ENCODE measurements at regions not wholly inside any gene's neighbourhood (a gene's known extent, or its start where the extent isn't known, plus 50 kb on each side); places are given as distances from the start of the nearest gene placed in this dataset.
A peak's percentile ranks its signal among the peaks of the same experiment; 100 is the strongest.
"Not testable (repeated sequence)": the region's sequence is repeated elsewhere in the genome, so short reads cannot be mapped to it uniquely, and the experiment has no call there.

DNA sequence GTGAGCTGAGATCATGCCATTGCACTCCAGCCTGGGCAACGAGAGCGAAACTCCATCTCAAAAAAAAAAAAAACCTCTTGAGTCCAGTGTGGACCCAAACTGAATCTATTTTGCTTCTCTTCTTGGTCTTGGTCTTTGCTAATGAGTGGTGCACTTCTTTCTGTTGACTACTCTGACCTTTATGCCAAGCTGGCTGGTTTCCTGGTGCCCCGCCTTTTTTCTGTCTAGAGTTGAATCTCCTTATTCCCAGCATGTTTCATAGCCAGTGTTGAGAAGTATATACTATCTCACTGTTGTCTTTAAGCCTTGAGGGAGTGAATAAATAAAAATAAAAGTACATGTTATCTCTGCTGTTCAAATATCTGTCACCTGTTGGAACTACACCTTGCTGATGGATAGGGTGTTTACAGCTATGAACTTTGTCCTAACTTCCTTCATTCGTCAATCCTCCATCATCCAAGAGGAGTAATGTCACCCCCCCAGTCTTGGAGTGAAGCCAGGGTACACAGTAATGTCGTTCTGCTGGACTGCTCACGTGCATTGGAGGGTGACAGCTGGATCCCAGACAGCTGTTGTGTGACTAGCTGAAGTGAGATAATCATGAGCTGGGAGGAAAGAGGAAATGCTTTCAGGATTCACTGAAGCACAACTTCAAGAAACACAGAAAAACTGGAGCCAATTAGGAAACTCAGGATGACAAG, 99.3 kb upstream of the PRKG2 start:
- peak; percentile 93 for DNase-seq

GRCh38 chr4:81307991-81308390, 93.0 kb upstream of the PRKG2 start:
- no peak for DNase-seq

DNA sequence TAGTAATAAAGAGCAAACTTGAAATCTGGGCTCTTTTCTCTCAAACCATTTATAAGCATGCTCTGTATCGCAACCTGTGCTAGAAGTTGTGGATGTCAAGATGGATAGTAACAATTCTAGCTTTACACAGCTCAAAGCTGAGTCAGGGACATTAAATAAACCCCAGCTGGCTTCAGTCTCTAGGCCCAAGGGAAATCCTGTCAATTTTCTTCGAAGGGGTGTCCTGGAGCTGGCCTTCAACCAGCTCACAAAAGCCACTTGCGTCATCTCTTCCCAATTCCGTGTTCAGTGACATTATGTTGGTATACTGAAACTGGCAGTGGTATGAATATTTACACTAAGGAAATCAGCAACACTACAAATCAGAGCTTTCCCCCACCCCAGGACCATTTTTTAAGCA, 89.8 kb upstream of the PRKG2 start:
- no peak for DNase-seq

DNA sequence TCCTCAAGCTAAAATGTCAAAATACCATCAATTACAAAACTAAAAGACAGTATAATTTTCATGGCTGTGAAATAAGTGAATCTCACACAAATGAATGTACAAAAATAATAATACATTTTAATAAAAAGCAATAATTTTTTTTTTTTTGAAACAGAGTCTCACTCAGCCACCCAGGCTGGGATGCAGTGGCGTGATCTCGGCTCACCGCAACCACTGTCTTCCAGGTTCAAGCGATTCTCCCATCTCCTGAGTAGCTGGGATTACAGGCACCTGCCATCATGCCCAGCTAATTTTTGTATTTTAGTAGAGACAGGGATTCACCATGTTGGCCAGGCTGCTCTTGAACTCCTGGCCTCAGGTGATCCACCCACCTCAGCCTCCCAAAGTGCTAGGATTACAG, 85.3 kb upstream of the PRKG2 start:
- not testable (repeated sequence) for DNase-seq

GRCh38 chr4:81290813-81291212, 75.8 kb upstream of the PRKG2 start:
- no peak for DNase-seq

- no peak for DNase-seq
Measured at GRCh38 chr4:81287101-81287500, 72.1 kb upstream of the PRKG2 start.

- no peak for DNase-seq
Measured at GRCh38 chr4:81282131-81282530, 67.1 kb upstream of the PRKG2 start.

GRCh38 chr4:81274460-81274859, 59.4 kb upstream of the PRKG2 start:
- DNase-seq, result no peak

DNA sequence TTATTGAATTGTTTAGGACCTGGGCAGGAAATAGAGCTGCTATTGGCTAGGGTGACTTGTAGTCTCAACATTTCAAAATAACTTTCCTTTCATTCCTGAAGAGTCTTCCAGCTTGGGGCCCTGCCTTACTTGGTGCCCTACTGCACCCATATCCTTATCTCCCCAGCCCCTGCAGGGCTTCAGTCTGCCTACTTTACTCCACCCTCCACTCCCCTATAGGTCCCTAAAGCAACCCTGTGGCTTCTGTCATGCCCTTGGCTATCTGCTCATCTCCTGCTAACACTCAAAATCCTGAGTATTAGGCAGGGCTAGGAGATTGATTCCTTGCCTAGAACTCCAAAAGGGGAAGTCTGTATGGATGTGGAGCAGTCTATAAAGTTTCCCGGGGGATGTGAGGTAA, 57.6 kb upstream of the PRKG2 start:
- DNase-seq, result no peak
